Fibroblast of skin of scalp (primary cell): ENCODE measurements at regions not wholly inside any gene's neighbourhood (a gene's known extent, or its start where the extent isn't known, plus 50 kb on each side); places are given as distances from the start of the nearest gene placed in this dataset.
"Not testable (repeated sequence)": the region's sequence is repeated elsewhere in the genome, so short reads cannot be mapped to it uniquely, and the experiment has no call there.

Source experiments
- DNase-seq: peaks from one replicate; pipeline ENCODE4 v3.0.0-alpha.2; 2013

GRCh38 chr10:106044503-106044902, 1120.0 kb downstream of the SORCS1 start:
- no peak for DNase-seq

- DNase-seq: peak; percentile 44
Observed at GRCh38 chr10:106043863-106044262, 1120.6 kb downstream of the SORCS1 start.

GRCh38 chr10:106038246-106038645, 1126.3 kb downstream of the SORCS1 start:
- DNase-seq: no peak

DNA sequence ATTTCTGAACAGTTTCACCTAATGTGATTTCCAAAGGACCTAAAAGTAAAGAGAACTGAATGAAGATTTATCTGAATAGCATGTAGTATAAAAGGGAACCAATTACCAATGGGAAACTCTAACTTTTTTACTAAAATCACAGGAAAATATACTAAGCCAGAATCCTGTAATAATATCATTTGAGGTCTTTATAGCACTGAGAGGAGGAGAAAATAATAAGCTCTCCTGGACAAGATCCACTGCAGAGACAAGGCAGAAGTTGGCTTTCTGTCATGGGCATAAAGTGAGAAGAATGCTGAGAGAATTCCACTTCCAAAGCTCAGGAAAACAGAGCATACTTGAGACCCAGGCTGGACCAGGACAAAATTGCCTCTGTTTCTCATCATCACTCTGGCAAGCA, 1131.4 kb downstream of the SORCS1 start:
- DNase-seq: no peak

DNA sequence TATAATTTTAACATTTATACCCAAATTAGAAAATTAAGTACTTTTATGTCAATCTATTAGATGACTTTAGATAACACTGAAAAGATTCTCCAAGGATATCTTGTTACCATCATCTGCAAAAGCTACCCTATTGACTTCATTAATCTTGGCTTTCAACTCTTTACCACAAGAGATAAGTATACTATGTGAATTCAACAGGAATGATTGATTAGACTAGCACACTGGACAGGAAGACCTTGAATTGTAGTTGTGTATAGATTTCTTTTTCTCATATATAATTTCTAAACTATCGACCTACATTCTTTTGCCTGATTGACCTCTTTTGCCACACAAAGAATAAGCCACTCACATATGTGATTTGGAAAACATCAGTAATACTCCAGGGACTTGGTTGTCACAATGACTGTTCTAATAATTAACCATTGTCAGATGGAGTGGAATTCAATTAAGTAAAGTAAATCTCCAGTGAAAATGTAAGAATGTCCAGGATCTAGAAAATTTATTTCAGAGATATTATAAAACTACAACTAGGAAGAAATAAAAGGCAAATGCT, 1132.0 kb downstream of the SORCS1 start:
- DNase-seq: no peak

DNA sequence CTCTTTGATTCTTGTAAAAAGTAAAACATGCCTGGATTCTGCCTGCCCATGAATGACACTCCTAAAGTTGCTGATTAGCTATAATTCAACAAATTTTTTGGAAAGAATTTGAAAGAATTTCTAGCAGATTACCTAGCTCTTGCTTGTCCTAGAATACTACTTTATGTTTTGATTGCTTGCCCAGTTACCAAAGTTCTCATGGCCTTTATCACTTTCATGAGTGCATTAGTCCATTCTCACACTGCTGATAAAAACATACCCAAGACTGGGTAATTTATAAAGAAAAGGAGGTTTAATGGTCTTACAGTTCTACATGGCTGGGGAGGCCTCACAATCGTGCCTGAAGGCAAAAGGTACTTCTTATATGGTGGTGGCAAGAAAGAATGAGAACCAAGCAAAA, 1137.3 kb downstream of the SORCS1 start:
- DNase-seq: no peak

DNA sequence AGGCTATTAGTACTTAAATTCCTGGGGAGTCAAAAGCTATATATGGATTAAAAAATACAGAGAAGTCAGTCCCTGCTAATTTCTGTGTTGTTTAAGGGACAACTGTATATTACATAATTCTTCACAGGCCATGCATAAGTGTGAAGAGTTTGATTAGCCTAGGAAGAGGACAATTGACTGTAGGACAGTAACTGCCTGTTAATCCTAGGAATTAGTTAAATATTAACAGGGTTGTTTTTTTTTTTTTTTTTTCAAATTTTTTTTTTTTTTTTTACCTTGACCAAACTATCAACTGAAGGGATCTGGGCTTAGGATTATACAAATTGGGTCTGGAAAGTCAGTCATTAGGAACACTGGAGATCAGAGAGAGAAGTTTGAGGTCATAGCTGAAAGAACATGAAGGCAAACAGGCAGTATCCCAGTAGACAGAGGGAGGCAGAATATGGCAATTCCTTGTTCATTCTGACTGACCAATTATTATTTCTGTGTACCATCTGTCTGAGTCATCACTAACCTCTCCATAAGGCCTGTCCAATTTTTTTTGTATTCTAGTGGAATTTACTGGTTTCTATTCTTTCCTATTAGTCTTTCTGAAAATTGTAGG, 1139.2 kb downstream of the SORCS1 start:
- no peak for DNase-seq

- DNase-seq: no peak
Observed at GRCh38 chr10:106023329-106023728, 1141.2 kb downstream of the SORCS1 start.

DNA sequence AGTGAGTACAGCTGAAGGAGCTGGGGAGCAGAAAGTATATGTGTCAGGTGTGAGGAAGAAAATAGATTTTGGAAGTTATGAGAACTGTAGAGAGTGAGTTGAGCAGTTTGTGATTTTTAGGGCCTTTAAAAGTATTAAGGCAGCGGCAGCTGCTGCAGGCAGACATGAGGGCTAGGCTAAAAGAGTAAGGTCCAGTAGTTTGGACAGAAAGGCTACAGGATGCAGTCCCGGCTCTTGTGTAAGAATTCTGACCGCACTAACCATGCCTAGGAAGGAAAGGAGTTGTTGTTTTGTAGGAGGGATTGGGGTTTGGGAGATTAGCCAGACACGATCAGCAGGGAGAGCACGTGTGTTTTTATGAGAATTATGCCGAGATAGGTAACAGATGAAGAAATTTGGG, 1144.9 kb downstream of the SORCS1 start:
- DNase-seq: not testable (repeated sequence)

- not testable (repeated sequence) for DNase-seq
Observed at GRCh38 chr10:106015369-106016199, 1148.9 kb downstream of the SORCS1 start.

- DNase-seq: no peak
Observed at GRCh38 chr10:106011250-106011649, 1153.3 kb downstream of the SORCS1 start.

- no peak for DNase-seq
Observed at GRCh38 chr10:106000721-106001120, 1163.8 kb downstream of the SORCS1 start.

DNA sequence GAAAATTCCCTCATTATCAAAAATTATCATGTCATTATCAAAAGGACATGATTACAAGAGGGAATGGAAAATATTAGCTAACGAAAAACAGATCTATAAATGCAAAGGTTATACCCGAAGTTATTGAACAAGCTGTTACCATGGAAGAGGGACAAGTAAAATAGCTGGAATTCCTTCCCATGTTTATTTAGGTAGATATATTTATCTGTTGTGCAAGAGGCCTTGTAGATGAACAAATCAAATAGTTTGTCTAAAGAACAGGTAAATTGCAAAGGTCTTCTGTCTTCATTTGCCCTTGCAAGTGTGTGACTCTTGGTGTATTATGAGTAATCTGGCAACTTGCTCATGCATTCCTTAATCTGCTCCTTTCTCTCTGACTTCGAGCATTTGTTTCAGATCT, 1170.9 kb downstream of the SORCS1 start:
- no peak for DNase-seq

DNA sequence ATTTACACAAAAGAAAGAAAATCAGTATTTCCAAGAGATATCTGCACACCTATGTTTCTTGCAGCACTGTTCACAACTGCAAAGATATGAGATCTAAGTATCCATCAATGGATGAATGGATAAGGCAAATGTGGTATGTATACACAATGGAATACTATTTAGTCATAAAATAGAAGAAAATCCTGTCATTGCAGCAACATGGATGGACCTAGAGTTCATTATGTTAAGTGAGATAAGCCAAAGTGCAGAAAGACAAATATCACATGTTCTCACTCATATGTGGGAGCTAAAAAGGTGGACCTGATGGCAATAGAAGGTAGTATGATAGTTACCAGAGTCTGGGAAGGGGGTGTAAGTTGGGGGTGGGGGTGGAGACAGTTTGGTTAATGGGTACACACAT, 1171.6 kb downstream of the SORCS1 start:
- DNase-seq: no peak

DNA sequence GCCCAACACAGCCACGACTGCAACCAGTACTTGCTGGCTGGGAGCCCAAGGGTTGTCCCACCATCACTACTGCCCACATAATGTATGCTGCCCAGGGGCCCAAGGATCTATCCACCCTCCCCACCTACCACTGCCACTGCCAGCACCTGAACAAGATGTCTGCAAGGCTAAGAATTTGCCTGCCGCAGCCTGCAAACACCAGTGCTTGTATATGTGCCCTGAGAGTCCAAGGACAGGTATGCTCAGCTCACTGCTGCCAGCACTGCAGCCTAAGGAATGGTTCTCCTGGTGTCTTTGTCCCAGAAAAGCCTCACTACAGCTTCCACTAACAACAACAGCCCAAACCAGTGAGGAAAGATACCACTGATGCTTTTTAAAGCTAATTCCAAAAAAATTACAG, 1174.0 kb downstream of the SORCS1 start:
- no peak for DNase-seq

- no peak for DNase-seq
Observed at GRCh38 chr10:105989995-105990394, 1174.5 kb downstream of the SORCS1 start.

- no peak for DNase-seq
Observed at GRCh38 chr10:105988848-105989247, 1175.7 kb downstream of the SORCS1 start.

DNA sequence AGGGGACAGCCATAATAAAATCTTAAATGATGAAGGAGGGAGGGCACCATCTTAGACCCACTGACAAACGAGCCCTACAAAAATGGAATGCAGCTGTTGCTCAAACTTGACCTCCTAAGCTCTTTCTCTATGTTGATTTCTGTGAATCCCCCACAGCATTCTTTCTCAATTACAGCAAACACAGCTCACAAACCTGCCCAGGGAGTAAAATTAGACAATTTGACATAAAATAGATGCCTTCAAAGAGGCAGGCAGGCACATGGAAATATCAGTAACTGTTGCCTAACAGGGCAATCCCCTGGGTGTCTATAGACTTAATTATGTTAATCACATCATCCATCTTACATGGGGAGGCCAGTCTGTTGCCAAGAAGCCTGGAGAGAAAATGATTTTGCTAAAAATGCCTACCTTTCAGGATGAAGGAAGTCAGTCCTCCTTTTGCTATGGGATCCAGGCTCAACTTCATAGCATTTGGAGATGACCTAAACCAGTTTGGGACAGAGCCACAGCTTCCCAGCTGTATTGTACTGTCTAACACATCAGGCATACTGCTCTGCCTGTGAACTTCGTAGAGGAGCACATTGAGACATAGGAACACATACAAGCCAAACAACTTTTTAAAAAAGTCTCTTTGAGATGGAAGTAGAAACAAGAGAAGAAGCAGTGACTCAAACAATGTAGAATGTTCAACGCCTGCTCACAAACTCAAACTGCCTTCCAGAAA, 1177.4 kb downstream of the SORCS1 start:
- no peak for DNase-seq

GRCh38 chr10:105986486-105986885, 1178.0 kb downstream of the SORCS1 start:
- DNase-seq: no peak

GRCh38 chr10:105982735-105983134, 1181.8 kb downstream of the SORCS1 start:
- no peak for DNase-seq

DNA sequence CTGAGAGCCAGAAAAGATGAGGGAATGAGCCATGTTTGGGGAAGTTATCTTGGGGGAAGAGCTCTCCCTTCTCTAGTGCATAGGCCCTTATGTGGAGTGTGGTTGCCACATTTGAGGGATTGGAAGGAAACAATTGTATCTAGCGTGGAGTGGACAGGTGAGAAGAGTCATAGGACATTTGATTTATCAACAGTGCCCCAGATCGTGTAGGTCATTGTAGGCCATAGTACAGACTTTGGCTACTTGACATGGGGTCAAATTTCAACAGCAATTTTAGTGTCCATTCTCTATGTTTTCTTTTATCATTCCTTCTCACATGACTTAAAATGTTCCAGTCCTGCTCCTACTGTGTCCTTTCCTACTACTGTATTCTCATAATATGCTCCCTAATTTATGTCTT, 1182.8 kb downstream of the SORCS1 start:
- no peak for DNase-seq

- DNase-seq: peak; percentile 57
Observed at GRCh38 chr10:105974803-105975456, 1189.6 kb downstream of the SORCS1 start.

GRCh38 chr10:105973902-105974301, 1190.6 kb downstream of the SORCS1 start:
- DNase-seq: no peak
